ENCODE measurements at regions not wholly inside any gene's neighbourhood (a gene's known extent, or its start where the extent isn't known, plus 50 kb on each side); places are given as distances from the start of the nearest gene placed in this dataset.
"Not testable (repeated sequence)": the region's sequence is repeated elsewhere in the genome, so short reads cannot be mapped to it uniquely, and the experiment has no call there.

DNA sequence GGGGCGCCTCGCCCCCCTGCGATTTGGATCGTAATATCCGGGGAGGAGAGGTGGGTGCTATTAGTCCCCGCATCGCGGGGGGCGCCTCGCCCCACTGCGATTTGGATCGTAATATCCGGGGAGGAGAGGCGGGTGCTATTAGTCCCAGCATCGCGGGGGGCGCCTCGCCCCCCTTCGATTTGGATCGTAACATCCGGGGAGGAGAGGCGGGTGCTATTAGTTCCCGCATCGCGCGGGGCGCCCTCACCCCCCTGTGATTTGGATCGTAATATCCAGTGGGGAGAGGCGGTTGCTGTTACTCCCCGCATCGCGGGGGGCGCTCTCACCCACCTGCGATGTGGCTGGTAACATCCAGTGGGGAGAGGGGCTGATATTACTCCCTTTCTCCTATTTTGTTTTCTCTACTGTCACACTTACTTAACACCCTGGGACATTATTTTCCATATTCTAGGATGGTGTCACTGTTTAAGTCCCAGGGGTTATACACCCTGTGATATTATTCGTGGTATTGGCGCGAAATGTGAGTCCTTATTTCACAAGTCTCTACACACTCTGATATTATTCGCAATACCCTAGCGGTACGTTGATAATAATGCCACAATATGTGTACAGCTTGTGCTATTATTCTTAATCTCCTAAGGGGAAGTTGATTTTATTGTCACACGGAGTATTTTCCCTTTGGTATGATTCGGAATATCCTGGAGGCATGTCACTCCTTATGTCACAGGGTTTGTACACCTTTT is 57.8 kb upstream of the ALDH3B2 start:
- DNase-seq: no peak
- Histone ChIP-seq H3K36me3 (no peaks in the 10 kb centered on the region), H3K4me1 (no peaks in the 10 kb centered on the region), H3K27ac (no peak overlapping the region), H3K27me3 (no peaks in the 10 kb centered on the region), H3K9me3 (replicated peaks) (no peaks in the 10 kb centered on the region), H3K4me3 (no peak overlapping the region)

DNA sequence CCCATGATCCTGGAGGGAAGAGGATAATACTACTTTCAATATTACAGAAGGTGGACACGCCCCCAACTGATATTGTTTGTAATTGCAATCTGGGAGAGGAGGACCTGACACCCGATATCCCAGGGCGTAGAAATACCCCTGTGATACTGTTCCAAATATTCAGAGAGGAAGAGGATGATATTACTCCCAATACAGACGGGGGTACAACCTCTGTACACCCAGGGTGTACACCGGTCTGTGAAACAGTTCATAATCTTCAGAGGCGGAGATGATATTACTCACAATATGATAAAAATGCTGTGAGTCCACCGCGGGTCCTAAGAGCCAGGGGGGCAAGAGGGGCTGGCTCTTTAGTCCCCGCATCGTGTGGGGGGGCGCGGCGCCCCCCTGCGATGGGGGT is 57.2 kb upstream of the ALDH3B2 start:
- Histone ChIP-seq H3K9me3 (replicated peaks) (no peaks in the 10 kb centered on the region), H3K27ac (no peak overlapping the region), H3K36me3 (no peaks in the 10 kb centered on the region), H3K27me3 (no peaks in the 10 kb centered on the region), H3K4me3 (no peak overlapping the region), H3K4me1 (no peaks in the 10 kb centered on the region)
- DNase-seq: no peak

DNA sequence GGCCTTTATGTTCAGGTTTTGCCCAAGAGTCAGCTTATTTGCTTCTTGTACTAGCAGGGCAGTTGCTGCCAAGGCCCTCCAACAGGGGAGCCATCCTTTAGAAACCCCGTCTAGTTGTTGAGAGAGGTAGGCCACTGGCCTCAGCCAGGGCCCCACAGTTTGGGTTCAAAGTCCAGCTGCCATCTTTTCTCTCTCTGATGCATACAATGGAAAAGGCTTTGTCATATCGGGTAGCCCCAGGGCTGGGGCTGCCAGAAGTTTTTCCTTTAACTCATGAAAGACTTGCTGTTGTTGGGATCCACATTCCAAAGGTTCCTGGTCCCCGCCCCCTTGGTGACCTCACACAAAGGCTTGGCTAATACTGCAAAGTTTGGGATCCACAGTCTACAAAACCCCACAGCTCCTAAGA is 53.7 kb upstream of the ALDH3B2 start:
- H3K36me3 ChIP-seq; H3K9me3 ChIP-seq (replicated peaks); H3K27ac ChIP-seq; H3K4me3 ChIP-seq; H3K27me3 ChIP-seq; H3K4me1 ChIP-seq; DNase-seq: not testable (repeated sequence)

DNA sequence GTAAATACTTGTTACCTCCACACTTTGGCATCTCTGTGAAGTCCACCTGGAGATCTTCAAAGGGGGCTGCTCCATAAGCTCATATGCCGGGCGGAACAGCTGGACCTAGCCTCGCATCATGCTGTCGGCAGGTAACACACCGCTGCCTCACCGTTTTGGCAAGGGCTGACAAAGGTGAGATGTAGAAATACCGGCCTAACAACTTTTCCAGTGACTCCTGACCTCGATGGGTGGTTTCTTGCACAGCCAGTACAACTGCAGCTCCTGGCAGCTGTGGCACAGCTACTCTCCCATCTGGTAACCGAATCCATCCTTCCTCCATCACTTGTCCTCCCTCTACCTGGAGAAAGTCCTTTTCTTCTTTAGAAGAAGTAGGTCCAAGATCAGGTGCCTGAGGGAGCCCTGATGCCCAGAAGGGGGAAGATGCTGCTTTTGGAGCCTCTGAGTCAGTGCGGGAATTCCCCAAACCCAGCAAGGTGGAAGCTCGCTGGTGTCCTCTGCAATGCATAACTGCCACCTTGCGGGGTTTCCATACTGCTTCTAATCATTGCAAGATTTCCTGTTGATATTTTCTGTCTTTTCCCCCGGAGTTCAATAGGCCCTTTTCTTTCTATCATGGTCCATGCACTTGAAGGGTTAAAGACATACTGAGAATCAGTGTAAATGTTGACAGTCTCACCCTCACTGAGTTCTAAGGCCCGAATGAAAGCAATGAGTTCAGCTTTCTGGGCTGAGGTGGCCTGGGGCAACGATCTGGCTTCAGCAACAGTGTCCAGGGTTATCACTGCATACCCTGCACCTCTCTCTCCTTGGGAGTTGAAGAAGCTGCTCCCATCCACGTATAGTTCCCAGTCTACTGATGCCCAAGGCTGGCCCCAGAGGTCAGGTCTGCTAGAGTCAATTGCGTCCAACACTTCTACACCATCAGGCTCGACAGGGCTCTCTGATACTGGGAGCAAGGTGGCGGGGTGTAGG is 52.9 kb upstream of the ALDH3B2 start:
- not testable (repeated sequence) for H3K4me3 ChIP-seq; H3K9me3 ChIP-seq (replicated peaks); H3K36me3 ChIP-seq; H3K4me1 ChIP-seq; H3K27me3 ChIP-seq; H3K27ac ChIP-seq; DNase-seq

Data from SJCRH30 (cell line).